HK-2 (cell line): ENCODE measurements at regions not wholly inside any gene's neighbourhood (a gene's known extent, or its start where the extent isn't known, plus 50 kb on each side); places are given as distances from the start of the nearest gene placed in this dataset.
"Not testable (repeated sequence)": the region's sequence is repeated elsewhere in the genome, so short reads cannot be mapped to it uniquely, and the experiment has no call there.

ENCODE experiments used
- DNase-seq: peaks from one replicate; pipeline ENCODE4 v3.0.0-alpha.2; 2018; ENCODE audit not compliant: unreplicated experiment

DNA sequence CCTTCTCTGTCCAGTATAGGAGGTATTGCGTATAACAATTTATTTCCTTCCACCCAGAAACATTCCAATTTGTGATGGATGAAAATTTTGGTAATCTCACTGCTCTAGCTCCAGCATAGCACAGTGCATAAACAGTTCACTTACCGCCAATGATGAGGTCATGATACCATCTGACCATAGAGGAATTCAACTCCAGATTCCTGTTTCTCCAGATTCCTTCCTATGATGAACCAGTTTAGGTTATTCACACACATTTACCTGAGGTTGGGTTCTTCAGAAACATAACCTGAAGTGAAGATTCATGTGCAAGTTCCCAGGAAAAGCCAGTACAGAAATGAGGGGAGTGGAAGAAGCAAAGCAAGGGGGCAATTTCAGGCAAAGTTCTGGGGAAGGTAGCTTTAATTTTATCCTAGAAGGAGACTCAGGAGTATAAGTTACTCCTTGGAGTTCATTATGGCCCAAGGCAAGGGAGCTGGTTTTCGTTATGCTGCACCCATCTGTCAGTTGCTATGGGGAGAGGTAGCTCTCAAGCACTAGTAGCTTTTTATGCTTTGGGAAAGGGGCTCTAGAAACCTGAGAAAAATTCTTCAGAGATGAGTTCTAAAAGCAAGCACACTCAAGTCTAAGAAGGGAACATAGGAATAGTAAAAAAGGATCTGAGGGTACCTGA lies 121.6 kb downstream of the CASP12 start:
- no peak for DNase-seq

DNA sequence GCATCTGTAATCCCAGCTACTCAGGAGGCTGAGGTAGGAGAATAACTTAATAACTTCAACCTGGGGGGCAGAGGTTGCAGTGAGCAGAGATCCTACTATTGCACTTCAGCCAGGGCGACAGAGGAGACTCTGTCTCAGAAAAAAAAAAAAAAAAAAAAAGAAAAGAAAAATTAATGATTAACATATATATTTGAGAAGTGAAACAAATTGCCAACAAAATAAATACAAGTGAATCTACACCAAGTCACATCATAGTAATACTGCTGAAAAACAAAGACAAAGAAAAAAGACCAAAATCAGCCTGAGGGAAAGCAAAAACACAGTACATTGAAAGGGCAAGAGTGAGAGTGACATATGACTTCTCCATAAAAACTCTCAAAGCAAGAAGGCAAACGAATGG lies 123.7 kb downstream of the CASP12 start:
- no peak for DNase-seq

DNA sequence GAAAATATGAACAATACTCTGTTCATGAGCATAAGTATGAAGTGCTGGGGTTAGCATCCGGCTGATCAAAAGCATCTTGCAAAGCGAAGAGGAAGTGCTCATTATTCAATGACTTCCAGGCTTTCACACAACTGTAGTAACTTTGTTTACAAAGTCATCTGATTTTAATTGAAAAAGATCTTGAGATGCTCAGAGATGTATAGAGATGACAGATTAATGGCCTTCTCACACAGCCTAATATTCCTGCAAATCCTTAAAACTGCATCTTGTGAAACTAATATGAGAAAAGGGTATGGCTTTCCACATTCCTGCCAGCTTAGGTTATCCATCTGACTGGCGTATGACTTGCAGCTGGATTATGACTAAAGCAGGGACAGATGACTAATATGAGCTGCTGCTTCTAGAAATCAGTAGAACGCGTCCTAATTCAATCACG lies 125.4 kb downstream of the CASP12 start:
- no peak for DNase-seq

DNA sequence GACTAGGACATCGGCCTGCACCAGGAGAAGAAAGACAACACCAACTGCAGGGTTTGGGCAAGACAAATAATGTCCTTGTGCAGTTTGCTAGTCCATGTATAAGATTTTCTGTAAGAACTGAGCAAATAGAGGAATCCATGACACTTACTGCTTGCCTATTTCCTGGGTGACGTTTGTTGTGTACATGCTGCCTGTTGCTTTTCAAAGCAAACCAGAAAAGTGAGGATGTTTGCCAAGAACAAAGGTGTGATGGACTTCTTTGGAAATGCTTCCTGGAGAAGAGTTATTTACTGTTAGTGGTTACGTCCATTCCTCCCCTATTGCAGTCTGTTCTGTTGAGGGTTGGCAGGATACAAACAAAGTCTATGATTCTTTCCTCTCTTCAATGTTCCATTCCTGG lies 126.5 kb downstream of the CASP12 start:
- no peak for DNase-seq

DNA sequence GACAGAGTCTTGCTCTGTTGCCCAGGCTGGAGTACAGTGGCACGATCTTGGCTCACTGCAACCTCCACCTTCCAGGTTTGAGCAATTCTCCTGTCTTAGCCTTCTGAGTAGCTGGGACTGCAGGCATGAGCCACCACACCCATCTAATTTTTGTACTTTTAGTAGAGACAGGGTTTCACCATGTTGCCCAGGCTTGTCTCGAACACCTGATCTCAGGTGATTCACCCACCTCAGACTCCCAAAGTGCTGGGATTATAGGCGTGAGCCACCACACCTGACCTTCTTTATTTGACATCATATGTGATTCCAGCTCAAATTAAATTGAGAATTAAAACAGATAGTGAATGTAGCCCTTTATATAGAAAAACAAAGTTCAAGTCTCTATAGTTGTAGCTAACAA lies 127.2 kb downstream of the CASP12 start:
- not testable (repeated sequence) for DNase-seq

DNA sequence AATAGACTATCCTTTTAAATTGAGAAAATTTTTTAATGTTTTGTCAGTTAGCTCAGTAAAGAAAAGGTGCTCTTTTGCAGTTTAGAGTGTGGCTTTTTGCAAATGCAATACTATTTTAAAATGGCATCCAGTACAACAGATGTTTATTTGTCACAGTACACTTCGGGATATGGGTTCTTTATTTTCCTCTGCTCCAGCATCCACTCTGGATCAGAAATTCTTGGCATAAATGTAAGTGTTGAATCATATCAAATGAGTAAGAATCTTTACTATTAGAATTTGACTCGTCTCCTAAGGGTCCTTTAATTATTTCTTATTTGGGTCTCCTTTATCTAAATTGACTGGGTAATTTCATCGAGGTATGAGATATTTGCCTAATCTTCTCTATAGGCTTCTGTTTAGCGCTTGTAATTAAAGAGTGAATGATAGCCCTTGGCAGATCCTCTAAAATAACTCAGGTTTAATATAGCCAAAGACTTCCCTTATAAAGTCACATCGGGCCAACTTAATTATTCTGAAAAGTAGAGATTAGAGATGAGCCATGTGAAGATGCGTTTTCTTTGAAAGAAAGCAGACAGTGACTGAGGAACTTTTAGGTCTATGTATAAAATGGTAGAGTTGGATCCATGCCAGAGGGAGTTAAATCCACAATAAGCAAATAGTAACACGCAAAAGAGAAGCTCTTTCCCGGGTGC lies 132.7 kb downstream of the CASP12 start:
- DNase-seq = no peak

DNA sequence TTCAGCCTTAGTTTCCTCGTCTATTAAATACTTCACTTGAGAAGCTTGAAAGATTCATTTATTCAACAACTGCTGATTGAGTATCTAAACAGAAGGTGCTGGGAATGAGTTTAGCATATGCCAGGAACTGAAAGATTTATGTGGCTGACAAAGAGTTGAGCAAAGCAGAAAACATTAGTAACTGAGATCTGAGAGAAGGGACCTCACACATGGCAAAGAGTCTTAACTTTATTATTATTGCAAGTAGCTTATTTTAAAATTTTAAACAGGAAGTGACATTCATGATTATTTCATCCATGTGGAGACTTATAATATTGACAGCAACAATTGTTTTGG lies 133.6 kb downstream of the CASP12 start:
- DNase-seq = no peak

DNA sequence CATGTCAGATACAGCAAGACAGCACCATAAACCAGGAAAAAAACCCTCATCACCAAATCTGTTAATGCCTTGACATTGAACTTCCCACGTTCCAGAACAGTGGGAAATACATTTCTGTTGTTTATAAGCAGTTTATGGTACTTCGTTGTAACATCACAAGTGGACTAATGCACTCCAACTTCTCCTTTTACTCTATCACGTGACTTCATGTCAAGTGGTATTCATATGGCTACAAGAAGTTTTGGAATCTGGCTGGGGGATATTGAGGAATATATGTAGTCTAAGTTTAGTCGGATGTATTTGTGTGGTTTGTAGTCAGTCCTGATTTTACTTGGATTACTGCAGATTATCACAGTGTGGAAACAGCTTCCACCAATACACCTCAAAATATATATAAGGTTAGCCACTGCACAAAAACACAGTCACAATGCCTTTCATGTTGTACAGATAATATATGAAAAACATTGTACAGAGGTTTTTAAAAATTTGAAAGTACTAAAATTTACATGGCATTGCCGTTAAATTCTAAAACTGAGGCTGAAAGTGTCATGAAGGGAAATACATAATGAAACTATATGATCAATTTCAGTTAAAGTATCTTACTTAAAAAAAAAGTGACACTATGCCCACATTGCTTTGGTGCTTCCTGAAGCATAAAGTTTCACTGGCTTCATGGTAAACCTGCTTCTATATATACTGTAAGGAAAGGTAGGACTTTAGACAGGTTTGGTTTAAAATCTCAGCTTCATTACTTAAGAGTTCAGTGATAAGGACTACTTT lies 134.1 kb downstream of the CASP12 start:
- no peak for DNase-seq

DNA sequence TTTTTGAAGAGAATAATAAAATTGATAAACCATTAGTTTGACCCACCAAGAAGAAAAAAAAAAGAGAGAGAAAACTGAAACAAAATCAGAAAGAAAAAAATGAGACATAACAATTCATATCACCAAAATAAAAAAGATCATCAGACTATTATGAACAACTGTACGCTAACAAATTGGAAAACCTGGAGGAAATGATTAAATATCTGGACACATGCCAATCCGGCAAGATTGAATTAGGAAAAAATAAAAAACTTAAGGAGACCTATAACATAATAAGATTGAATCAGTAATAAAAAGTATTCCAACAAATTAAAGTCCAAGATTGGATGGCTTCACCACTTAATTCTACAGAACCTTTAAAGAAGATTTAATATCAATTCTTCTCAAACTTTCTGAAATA lies 136.7 kb downstream of the CASP12 start:
- DNase-seq = no peak

DNA sequence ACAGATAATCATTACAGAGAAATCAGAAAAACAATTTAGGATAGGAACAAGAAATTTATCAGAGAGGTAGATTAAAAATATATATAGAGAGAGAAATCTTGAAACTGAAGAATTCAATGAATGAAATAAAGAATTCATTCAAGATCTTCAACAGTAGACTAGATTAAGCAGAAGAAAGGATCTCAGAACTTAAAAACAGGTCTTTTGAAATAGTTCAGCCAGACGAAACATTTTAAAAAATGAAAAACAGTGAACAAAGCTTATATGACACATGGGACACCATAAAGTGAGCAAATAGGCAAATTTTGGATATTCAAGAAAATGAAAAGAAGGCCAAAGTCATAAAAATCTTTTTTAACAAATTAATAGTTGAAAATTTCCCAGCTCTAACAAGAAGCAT lies 138.8 kb downstream of the CASP12 start:
- no peak for DNase-seq

DNA sequence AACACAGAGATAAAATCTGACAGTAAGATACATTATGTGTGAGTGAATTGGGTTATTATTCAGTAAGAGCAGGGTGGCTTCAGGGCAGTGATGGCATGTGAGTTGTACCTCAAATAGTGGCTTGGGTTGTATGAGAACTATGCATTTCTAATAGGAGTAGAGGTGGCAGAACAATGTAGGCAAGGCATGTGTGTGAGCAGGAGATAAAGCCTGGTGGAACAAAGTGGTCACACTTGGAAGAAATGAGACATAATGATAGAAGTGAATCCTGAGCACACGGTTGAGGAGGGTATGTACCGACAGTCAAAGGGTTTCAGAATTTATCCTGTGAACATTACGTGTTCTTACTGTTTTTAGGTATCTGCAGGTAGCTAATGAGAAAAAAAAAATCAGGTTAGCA lies 159.3 kb downstream of the CASP12 start:
- no peak for DNase-seq

DNA sequence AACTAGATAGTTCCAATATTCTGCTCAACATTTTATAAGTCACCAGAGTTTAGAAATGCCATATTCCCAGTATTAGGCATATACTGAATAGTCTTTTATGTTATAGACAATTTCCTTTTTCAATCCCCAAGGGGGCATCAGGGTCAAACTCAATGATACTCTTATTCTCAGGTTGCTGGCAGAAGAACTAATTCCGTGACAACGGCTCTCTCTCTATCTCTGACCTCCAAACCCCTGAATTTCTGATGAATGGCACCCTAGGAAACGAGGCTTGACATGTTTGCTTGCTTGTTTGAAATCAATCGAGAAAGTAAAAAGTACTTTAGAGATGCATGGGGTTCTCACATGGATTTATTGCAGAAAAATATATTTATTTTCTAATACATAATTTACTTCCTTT lies 160.1 kb downstream of the CASP12 start:
- DNase-seq = no peak

DNA sequence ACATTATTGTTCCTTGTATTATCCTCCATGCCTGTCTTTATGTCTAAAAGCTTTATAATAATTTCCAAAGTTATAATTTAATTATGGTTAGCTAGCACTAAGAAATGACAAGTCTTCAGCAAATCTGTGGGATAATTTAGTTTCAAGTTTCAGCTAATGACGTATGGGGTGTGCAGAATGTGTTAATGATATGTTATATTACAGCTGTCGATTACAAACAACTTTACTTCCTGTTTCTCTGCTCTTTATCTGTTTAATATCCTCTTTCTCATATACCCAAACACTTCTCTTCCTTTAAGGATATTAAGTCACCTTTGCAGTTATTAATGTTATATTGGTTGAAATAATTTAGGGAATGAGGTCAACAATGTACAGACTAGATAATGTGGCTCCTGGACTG lies 161.8 kb downstream of the CASP12 start:
- no peak for DNase-seq

DNA sequence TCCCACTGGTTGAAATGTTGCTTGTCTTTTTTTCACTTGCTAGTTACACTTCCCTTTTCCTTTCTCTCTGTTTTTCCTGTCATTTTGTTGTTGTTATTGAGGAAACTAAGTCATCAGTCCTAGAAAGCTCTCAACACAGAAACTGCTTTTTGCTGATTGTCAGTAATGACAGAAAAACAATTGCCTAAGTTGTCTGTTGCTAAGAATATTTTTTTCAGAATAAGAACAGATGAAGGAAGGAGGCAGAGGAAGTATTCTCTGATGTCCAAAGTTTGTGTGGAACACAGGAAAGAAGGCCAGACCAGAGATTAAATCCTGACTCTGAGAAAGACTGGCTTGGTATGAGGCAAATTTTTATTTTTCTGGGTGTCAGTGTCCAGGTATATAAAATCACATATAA lies 163.3 kb downstream of the CASP12 start:
- DNase-seq = no peak

DNA sequence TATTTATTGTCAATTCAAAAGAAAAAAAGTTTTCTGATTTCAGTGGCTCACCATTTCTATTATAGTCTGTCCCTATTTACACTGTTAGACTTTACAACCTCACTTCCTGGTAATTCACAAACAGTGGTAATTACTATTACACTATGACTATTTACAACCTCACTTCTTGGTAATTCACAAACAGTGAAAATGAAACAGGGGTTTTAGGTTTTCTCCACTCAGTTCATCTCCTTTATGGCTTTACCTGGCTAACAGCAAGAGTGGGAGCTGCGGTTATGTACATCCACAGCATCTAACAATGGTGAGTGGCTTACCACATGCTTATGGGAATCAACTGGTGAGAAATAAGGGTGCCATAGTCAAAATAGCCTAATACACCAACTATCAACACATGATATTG lies 166.4 kb downstream of the CASP12 start:
- no peak for DNase-seq

DNA sequence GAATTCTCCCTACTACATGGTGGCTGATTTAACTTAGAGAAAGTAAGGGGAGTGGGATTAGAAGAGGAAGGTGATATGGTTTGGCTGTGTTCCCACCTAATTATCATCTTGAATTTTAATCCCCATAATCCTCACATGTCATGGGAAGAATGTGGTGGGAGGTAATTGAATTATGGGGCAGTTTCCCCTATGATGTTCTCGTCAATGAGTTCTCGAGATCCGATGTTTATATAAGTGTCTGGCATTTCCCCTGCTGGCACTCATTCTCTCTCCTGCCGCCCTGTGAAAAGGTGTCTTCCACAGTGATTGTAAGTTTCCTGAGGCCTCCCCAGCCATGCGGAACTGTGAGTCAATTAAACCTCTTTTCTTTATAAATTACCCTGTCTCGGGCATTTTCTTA lies 169.3 kb downstream of the CASP12 start:
- DNase-seq = no peak

DNA sequence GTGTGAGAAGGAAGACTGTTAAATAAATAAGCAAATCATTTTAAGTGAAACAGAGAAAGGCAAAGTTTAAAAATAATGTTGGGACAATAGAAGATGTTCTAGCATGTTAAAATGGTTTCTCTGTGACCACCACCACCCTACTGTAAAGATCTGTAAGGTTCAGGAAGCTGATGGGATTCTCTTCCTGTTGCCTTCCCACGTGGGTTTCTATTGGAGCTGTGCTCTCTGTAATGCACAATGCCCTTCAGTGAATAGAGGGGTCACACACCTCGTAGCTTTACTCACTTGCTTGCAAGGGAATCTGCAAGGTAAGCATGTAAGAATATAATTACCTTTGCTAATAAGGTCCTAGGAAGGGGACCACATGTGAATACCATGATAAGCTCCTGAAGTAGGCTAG lies 170.5 kb downstream of the CASP12 start:
- DNase-seq = no peak

DNA sequence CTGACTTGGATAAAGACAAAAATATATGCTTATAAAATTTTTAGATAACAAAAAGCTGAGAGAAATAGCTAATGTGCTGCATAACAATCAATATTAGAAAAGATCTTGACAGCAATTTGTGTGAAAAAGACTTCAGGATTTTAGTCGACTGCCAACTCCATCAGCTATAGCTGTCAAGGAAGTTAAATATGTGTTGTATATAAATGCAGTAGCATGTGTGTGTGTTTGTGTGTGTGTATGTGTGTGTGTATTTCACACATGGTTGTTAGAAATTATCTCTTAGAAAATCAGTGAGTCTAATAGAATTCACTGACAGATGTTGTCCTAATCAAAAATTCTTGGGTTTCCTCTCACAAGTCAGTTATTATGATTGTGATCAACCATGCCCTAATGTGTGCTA lies 171.2 kb downstream of the CASP12 start:
- no peak for DNase-seq

DNA sequence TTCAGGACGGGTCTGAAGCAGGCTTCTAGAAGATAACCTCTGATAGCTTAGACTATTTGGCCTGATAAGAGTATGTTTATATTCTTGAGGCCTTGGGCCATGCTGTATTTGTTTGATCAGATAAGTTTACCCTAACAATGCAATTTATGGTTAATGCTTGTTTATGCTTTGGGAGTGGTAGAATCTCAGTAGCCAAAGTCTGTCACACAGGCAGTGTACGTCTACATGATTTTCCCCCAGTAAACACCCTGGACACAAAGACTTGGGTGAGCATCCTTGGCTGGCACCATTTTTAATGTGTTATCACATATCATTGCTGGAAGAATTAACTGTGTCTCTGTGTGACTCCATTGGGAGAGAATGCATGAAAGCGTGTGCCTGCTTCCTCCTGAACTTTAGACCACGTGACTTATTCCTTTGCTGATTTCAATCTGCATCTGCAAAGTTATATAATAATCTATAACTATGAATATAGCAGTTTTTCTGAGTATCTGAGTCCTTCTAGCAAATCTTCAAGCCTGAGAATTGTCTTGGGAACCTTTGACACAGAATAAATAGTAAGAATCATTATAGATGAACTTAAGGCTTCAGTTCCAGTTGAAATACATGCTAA lies 172.4 kb downstream of the CASP12 start:
- no peak for DNase-seq

DNA sequence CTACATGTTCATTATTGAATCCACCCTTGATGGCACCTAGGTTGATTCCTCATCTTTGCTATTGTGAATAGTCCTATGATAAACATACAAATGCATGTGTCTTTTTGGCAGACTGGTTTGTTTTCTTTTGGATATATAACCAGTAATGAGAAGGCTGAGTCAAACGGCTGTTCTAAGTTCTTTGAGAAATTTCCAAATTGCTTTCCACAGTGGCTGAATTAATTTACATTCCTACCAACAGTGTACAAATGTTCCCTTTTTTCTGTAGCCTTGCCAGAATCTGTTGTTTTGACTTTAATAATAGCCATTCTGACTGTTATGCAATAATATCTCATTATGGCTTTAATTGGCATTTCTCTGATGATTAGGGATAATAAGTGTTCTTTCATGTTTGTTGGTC lies 184.9 kb downstream of the CASP12 start:
- DNase-seq = no peak

DNA sequence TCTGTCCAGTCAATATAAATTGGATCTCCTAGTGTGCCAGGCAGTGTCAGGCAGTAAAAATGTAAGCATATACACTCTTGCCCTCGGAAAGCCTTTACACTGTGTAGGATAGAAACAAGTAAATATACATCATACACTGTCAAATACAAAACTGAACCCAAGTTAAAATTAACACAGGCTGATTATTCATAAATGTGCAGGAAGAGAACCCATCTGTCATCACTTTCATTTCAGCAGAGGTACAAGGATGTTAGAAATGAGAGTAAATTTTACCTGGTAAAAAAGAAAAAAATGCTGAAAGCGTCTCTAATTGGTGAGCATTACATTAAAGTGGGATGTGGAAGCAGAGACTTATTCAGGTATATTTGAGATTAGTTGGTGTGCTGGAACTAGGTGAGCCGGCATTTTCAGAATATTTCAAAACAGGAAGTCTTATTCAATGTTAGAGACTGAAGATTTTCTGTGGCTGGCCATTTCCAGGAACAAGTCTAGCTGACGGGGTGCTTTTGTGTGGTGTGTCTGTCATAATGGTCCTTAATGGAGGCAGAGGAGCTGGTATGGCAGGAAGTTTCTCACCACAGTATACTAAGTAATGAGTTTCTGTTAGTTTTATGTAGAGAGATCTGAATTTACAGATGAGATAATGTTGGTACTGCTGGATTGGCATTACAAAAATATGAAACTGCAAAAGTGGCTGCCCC lies 192.6 kb downstream of the CASP12 start:
- DNase-seq = no peak

DNA sequence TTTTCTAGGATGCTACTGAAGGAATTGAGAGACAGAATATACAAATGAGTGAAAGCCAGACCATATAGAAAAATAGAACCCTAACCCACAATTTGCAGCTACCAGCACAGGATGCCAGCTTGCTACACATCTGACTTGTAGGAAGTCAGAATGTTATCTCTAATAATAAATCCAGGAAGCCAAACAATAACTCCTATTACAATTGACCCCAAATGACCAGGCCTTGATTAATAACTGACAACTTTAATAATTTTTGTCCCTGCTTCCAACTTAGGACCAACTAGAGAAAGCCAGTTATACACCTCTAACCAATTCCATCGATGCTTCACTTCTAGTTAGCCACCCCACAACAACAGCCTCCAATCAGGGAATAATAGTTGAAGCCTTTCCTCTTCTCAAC lies 193.4 kb downstream of the CASP12 start:
- DNase-seq = no peak
